Duodenal mucosa (tissue), 2 donors: ENCODE measurements at regions not wholly inside any gene's neighbourhood (a gene's known extent, or its start where the extent isn't known, plus 50 kb on each side); places are given as distances from the start of the nearest gene placed in this dataset.

ENCODE experiments used
- H3K27ac ChIP-seq: one replicate; pipeline ENCODE4 v1.7.0; 2013; ENCODE audit warnings: low read depth, low read length
- H3K27me3 ChIP-seq, 2 donors: one replicate each; pipeline ENCODE4 v1.7.0; 2013; ENCODE audit warnings: low read length in 2 of 2, control low read depth in 1 of 2; ENCODE audit not compliant: insufficient read depth in 2 of 2, control insufficient read depth in 1 of 2
- H3K36me3 ChIP-seq, 2 donors: one replicate each; pipeline ENCODE4 v1.7.0; 2013; ENCODE audit warnings: low read length in 2 of 2, control low read depth in 1 of 2; ENCODE audit not compliant: insufficient read depth in 2 of 2, control insufficient read depth in 1 of 2
- H3K4me1 ChIP-seq, 2 donors: one replicate each; pipeline ENCODE4 v1.7.0; 2013; ENCODE audit warnings: low read length in 2 of 2, control low read depth in 1 of 2; ENCODE audit not compliant: insufficient read depth in 2 of 2, control insufficient read depth in 1 of 2
- H3K4me3 ChIP-seq, 2 donors: one replicate each; pipeline ENCODE4 v1.7.0; 2013; ENCODE audit warnings: low read length in 2 of 2, low read depth in 1 of 2
- H3K9ac ChIP-seq, 2 donors: one replicate each; pipeline ENCODE4 v1.7.0; 2013; ENCODE audit warnings: low read length in 2 of 2, low read depth in 1 of 2
- H3K9me3 ChIP-seq, 2 donors: one replicate each; pipeline ENCODE4 v1.7.0; 2013; ENCODE audit warnings: low read length in 2 of 2, control low read depth in 1 of 2; ENCODE audit not compliant: control insufficient read depth in 1 of 2

GRCh38 chr6:150710236-150710635 lies 110.6 kb downstream of the PLEKHG1 start:
- no peak overlapping the region for H3K27ac ChIP-seq
- no peak overlapping the region for H3K9ac ChIP-seq
- H3K27me3 ChIP-seq: no peaks in the 10 kb centered on the region

GRCh38 chr6:150711061-150711460 lies 111.4 kb downstream of the PLEKHG1 start:
- Histone ChIP-seq H3K27ac (no peak overlapping the region), H3K4me1 (peaks cover 15 to 18% of the 10 kb centered on the region in 2 donors), H3K9me3 (no peaks in the 10 kb centered on the region), H3K27me3 (no peaks in the 10 kb centered on the region), H3K36me3 (no peaks in the 10 kb centered on the region), H3K9ac (no peak overlapping the region), H3K4me3 (no peak overlapping the region)

More at GRCh38 chr6:150710236-150710635, 110.6 kb downstream of the PLEKHG1 start:
- no peaks in the 10 kb centered on the region for H3K9me3 ChIP-seq
- H3K4me1 ChIP-seq: peaks cover 15 to 18% of the 10 kb centered on the region in 2 donors
- H3K4me3 ChIP-seq: no peak overlapping the region
- no peaks in the 10 kb centered on the region for H3K36me3 ChIP-seq

GRCh38 chr6:150711584-150712504 lies 112.2 kb downstream of the PLEKHG1 start:
- H3K27me3 ChIP-seq: no peaks in the 10 kb centered on the region
- no peak overlapping the region for H3K4me3 ChIP-seq
- H3K4me1 ChIP-seq: peaks cover 15 to 18% of the 10 kb centered on the region in 2 donors
- H3K9me3 ChIP-seq: no peaks in the 10 kb centered on the region
- H3K9ac ChIP-seq: no peak overlapping the region
- H3K27ac ChIP-seq: no peak overlapping the region
- no peaks in the 10 kb centered on the region for H3K36me3 ChIP-seq

GRCh38 chr6:150712505-150713252 lies 113.0 kb downstream of the PLEKHG1 start:
- Histone ChIP-seq H3K27me3 (no peaks in the 10 kb centered on the region), H3K4me1 (peaks cover 15 to 22% of the 10 kb centered on the region in 2 donors), H3K9ac (no peak overlapping the region), H3K27ac (no peak overlapping the region), H3K4me3 (no peak overlapping the region), H3K9me3 (no peaks in the 10 kb centered on the region), H3K36me3 (no peaks in the 10 kb centered on the region)

- Histone ChIP-seq H3K4me1 (peaks cover 15 to 22% of the 10 kb centered on the region in 2 donors), H3K36me3 (no peaks in the 10 kb centered on the region), H3K9me3 (no peaks in the 10 kb centered on the region), H3K9ac (no peak overlapping the region), H3K27me3 (no peaks in the 10 kb centered on the region), H3K27ac (no peak overlapping the region), H3K4me3 (no peak overlapping the region)
Observed at GRCh38 chr6:150713487-150713886, 113.8 kb downstream of the PLEKHG1 start.

GRCh38 chr6:150713931-150714330 lies 114.2 kb downstream of the PLEKHG1 start:
- H3K4me1 ChIP-seq: peaks cover 15 to 22% of the 10 kb centered on the region in 2 donors
- no peaks in the 10 kb centered on the region for H3K36me3 ChIP-seq
- H3K27ac ChIP-seq: no peak overlapping the region
- no peaks in the 10 kb centered on the region for H3K9me3 ChIP-seq
- no peaks in the 10 kb centered on the region for H3K27me3 ChIP-seq
- H3K9ac ChIP-seq: no peak overlapping the region
- H3K4me3 ChIP-seq: no peak overlapping the region

- Histone ChIP-seq H3K27me3 (no peaks in the 10 kb centered on the region), H3K4me1 (peaks cover 15 to 21% of the 10 kb centered on the region in 2 donors), H3K36me3 (no peaks in the 10 kb centered on the region), H3K27ac (no peak overlapping the region), H3K4me3 (no peak overlapping the region), H3K9ac (no peak overlapping the region), H3K9me3 (no peaks in the 10 kb centered on the region)
Observed at GRCh38 chr6:150715133-150715532, 115.4 kb downstream of the PLEKHG1 start.

GRCh38 chr6:150717419-150717818 lies 117.7 kb downstream of the PLEKHG1 start:
- no peaks in the 10 kb centered on the region for H3K27me3 ChIP-seq
- peaks cover 7 to 18% of the 10 kb centered on the region in 2 donors for H3K4me1 ChIP-seq
- no peak overlapping the region for H3K4me3 ChIP-seq
- no peaks in the 10 kb centered on the region for H3K9me3 ChIP-seq
- no peak overlapping the region for H3K9ac ChIP-seq
- no peaks in the 10 kb centered on the region for H3K36me3 ChIP-seq
- H3K27ac ChIP-seq: no peak overlapping the region

GRCh38 chr6:150719099-150719766 lies 119.5 kb downstream of the PLEKHG1 start:
- no peaks in the 10 kb centered on the region for H3K36me3 ChIP-seq
- H3K27me3 ChIP-seq: no peaks in the 10 kb centered on the region
- no peak overlapping the region for H3K27ac ChIP-seq
- H3K9ac ChIP-seq: no peak overlapping the region
- H3K9me3 ChIP-seq: no peaks in the 10 kb centered on the region
- peaks cover 0 to 14% of the 10 kb centered on the region in 2 donors for H3K4me1 ChIP-seq
- H3K4me3 ChIP-seq: no peak overlapping the region

GRCh38 chr6:150719831-150720230 lies 120.1 kb downstream of the PLEKHG1 start:
- no peak overlapping the region for H3K4me3 ChIP-seq
- H3K9ac ChIP-seq: no peak overlapping the region
- H3K4me1 ChIP-seq: peaks cover 0 to 14% of the 10 kb centered on the region in 2 donors
- no peaks in the 10 kb centered on the region for H3K27me3 ChIP-seq
- no peak overlapping the region for H3K27ac ChIP-seq
- no peaks in the 10 kb centered on the region for H3K36me3 ChIP-seq
- H3K9me3 ChIP-seq: no peaks in the 10 kb centered on the region
